SK-N-MC (cell line): ENCODE measurements at regions not wholly inside any gene's neighbourhood (a gene's known extent, or its start where the extent isn't known, plus 50 kb on each side); places are given as distances from the start of the nearest gene placed in this dataset.

ENCODE experiments used
- EZH2 ChIP-seq: fragments of 200-600 bp; sonication (generic); IDR thresholded peaks from one replicate; pipeline ENCODE4 v1.6.1; 2017; ENCODE audit warnings: antibody characterized with exemption
- POLR2AphosphoS5 ChIP-seq: IDR thresholded peaks from 2 replicates; pipeline ENCODE4 v1.6.1; 2012; ENCODE audit warnings: mild to moderate bottlenecking, low read depth, low read length, borderline replicate concordance

- TF ChIP-seq POLR2AphosphoS5, result no peak
- no peak for TF ChIP-seq EZH2
Observed at GRCh38 chr2:194870974-194871535, 786.0 kb upstream of the SLC39A10 start.
